B cell (primary cell): ENCODE measurements at regions not wholly inside any gene's neighbourhood (a gene's known extent, or its start where the extent isn't known, plus 50 kb on each side); places are given as distances from the start of the nearest gene placed in this dataset.

Source experiments
- ATAC-seq: fragments of 200-7000 bp; cut with Tn5 transposase; one replicate; pipeline ENCODE4 v1.10.0; 2021; ENCODE audit warnings: low read depth, mild to moderate bottlenecking, moderate number of reproducible peaks, moderate library complexity
- CTCF ChIA-PET: fragments of 350-600 bp; sonication (Branson Sonifier 250); formaldehyde crosslinking; loops from one replicate; lab custom pipeline; 2021; ENCODE audit warnings: antibody characterized with exemption, inconsistent platforms; lab: Charles Lee
- POLR2A ChIA-PET: fragments of 350-600 bp; sonication (Branson Sonifier 250); formaldehyde crosslinking; loops from one replicate; lab custom pipeline; 2021; ENCODE audit warnings: antibody characterized with exemption; lab: Charles Lee
- DNase-seq: peaks from one replicate; pipeline ENCODE4 v3.0.0; 2013
- H2AFZ ChIP-seq: 2 replicates; pipeline ENCODE4 v1.6.1; 2012; ENCODE audit warnings: mild to moderate bottlenecking, low read depth, low read length; ENCODE audit not compliant: insufficient read depth, poor library complexity, severe bottlenecking
- H3K27ac ChIP-seq, 2 donors: 1 replicate in 1 of 2; 2 replicates in 1 of 2; pipeline ENCODE4 v1.5.1; 2012 to 2013; ENCODE audit warnings: low read length in 2 of 2, mild to moderate bottlenecking in 2 of 2, moderate library complexity in 1 of 2
- H3K27me3 ChIP-seq, 4 experiments: fragments of 200-600 bp in 1 of 4; sonication (generic) in 1 of 4; replicated peaks in 1 of 4; 1 replicate in 2 of 4; 2 replicates in 2 of 4; pipeline versions ENCODE4 v1.6.1 to v1.7.0; 2013 to 2016; ENCODE audit warnings: low read length in 3 of 4, mild to moderate bottlenecking in 2 of 4, mixed read lengths in 1 of 4, moderate library complexity in 1 of 4; ENCODE audit not compliant: insufficient read depth in 4 of 4, control insufficient read depth in 3 of 4; ENCODE audit errors: control extremely low read depth in 1 of 4
- H3K36me3 ChIP-seq, 2 experiments: replicated peaks in 1 of 2; 1 replicate in 1 of 2; 2 replicates in 1 of 2; pipeline versions ENCODE4 v1.6.1 to v1.7.1; 2013; ENCODE audit warnings: low read length in 1 of 2; ENCODE audit not compliant: insufficient read depth in 2 of 2, control insufficient read depth in 1 of 2; ENCODE audit errors: control extremely low read depth in 1 of 2, extremely low read depth in 1 of 2
- H3K4me1 ChIP-seq, 2 donors: fragments of 200-600 bp in 1 of 2; sonication (generic) in 1 of 2; 1 replicate in 1 of 2; 2 replicates in 1 of 2; pipeline versions ENCODE4 v1.5.1 to v1.6.1; 2013 to 2017; ENCODE audit warnings: low read length in 2 of 2; ENCODE audit not compliant: control insufficient read depth in 2 of 2, insufficient read depth in 2 of 2
- H3K4me2 ChIP-seq: replicated peaks from 2 replicates; pipeline ENCODE3; 2012; ENCODE audit warnings: mild to moderate bottlenecking, low read depth, low read length; ENCODE audit not compliant: poor library complexity, severe bottlenecking
- H3K4me3 ChIP-seq, 5 experiments: fragments of 200-600 bp in 1 of 5; sonication (generic) in 1 of 5; 1 replicate in 3 of 5; 2 replicates in 2 of 5; pipeline versions ENCODE4 v1.5.1 to v1.7.0; 2011 to 2016; ENCODE audit warnings: low read length in 4 of 5, mild to moderate bottlenecking in 4 of 5, low read depth in 2 of 5, control low read depth in 1 of 5, moderate library complexity in 1 of 5; ENCODE audit not compliant: insufficient read depth in 1 of 5; ENCODE audit errors: control extremely low read depth in 1 of 5, extremely low read depth in 1 of 5
- H3K79me2 ChIP-seq: fragments of 200-600 bp; sonication (generic); one replicate; pipeline ENCODE4 v1.6.0; 2016; ENCODE audit warnings: low read length; ENCODE audit not compliant: control insufficient read depth, insufficient read depth
- H3K9ac ChIP-seq: fragments of 200-600 bp; sonication (generic); 2 replicates; pipeline ENCODE4 v1.6.1; 2017; ENCODE audit warnings: mild to moderate bottlenecking, low read length, moderate library complexity
- H3K9me3 ChIP-seq, 3 donors: one replicate each; pipeline versions ENCODE4 v1.6.1 to v1.7.1; 2013; ENCODE audit warnings: low read length in 2 of 3; ENCODE audit not compliant: control insufficient read depth in 2 of 3, insufficient read depth in 1 of 3; ENCODE audit errors: control extremely low read depth in 1 of 3
- H4K20me1 ChIP-seq: 2 replicates; pipeline ENCODE4 v1.6.0; 2012; ENCODE audit warnings: mild to moderate bottlenecking, low read length; ENCODE audit not compliant: insufficient read depth, control insufficient read depth, poor library complexity, severe bottlenecking
- H3K27ac Mint-ChIP-seq: one replicate; pipeline ENCODE4 v1.8.0; 2021; ENCODE audit warnings: mixed read lengths
- H3K27me3 Mint-ChIP-seq: one replicate; pipeline ENCODE4 v1.8.0; 2021; ENCODE audit warnings: mixed read lengths
- H3K4me1 Mint-ChIP-seq: one replicate; pipeline ENCODE4 v1.8.0; 2021; ENCODE audit warnings: mixed read lengths
- H3K4me3 Mint-ChIP-seq: one replicate; pipeline ENCODE4 v1.8.0; 2021; ENCODE audit warnings: mixed read lengths
- H3K9me3 Mint-ChIP-seq: one replicate; pipeline ENCODE4 v1.8.0; 2022; ENCODE audit warnings: mixed read lengths; ENCODE audit not compliant: insufficient read depth
- EZH2 ChIP-seq: IDR thresholded peaks from 2 replicates; pipeline ENCODE4 v1.6.1; 2012; ENCODE audit warnings: borderline replicate concordance, low read depth, mild to moderate bottlenecking, moderate library complexity, low read length; ENCODE audit not compliant: insufficient read depth, poor library complexity, severe bottlenecking
- WGBS: methylation state at CpG from one replicate; pipeline ENCODE4 v1.1.5; 2013; ENCODE audit warnings: missing lambda C conversion rate; ENCODE audit not compliant: insufficient coverage; 5-methylcytosine and 5-hydroxymethylcytosine counted together
- intact Hi-C: fragments of 100-400 bp; cut with micrococcal nuclease; formaldehyde crosslinking; loops from one replicate; pipeline ENCODE4 v1.10.0; 2022
- TF ChIP-seq, protein P1 (sequence below): fragments of 200-600 bp; IDR thresholded peaks from one replicate; pipeline ENCODE4 v1.8.0; 2022; ENCODE audit warnings: antibody characterized with exemption, mild to moderate bottlenecking

DNA sequence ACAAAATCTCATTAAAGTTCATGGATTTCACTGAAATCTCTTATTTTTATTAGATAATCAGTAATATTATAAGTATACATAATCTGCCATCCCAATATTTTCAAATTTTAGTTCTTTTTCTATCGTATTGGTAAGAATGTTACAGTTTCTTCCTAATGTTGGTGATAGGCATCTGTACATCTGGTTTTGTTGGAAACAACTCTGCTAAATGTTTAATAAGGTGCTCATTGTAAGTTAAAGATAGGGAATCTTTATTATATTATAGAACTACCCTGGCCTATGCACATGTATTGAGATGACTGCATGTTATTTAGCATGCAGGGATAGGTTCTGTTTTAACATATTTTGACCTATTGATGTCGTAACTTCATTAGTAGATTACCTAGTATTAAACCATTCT, 188.6 kb upstream of the PRPS1L1 start:
- ChIA-PET POLR2A (no interaction called here), CTCF (interaction anchor here (0.7 to 9.5 kb wide), 9 partner anchors 10 to 447 kb away, joined by 3 to 160 read pairs (median 8); no protein-coding TSS in a partner anchor)
- Histone ChIP-seq H3K27ac (peak overlapping the region in 1 of 2 donors; percentile 48), H3K27me3 (no peaks in the 10 kb centered on the region), H3K9me3 (peaks cover 0 to 3% (median 0%) of the 10 kb centered on the region in 3 donors), H3K4me3 (no peak overlapping the region), H3K36me3 (no peaks in the 10 kb centered on the region), H4K20me1 (no peaks in the 10 kb centered on the region), H3K4me2 (no peak overlapping the region), H3K79me2 (peaks cover 5% of the 10 kb centered on the region), H2AFZ (peak overlapping the region; percentile 71), H3K9ac (no peak overlapping the region), H3K4me1 (peaks cover 7% of the 10 kb centered on the region in 2 donors)
- no peak overlapping the region for H3K27ac Mint-ChIP-seq
- no peaks in the 10 kb centered on the region for H3K9me3 Mint-ChIP-seq
- TF ChIP-seq, protein P1, sequence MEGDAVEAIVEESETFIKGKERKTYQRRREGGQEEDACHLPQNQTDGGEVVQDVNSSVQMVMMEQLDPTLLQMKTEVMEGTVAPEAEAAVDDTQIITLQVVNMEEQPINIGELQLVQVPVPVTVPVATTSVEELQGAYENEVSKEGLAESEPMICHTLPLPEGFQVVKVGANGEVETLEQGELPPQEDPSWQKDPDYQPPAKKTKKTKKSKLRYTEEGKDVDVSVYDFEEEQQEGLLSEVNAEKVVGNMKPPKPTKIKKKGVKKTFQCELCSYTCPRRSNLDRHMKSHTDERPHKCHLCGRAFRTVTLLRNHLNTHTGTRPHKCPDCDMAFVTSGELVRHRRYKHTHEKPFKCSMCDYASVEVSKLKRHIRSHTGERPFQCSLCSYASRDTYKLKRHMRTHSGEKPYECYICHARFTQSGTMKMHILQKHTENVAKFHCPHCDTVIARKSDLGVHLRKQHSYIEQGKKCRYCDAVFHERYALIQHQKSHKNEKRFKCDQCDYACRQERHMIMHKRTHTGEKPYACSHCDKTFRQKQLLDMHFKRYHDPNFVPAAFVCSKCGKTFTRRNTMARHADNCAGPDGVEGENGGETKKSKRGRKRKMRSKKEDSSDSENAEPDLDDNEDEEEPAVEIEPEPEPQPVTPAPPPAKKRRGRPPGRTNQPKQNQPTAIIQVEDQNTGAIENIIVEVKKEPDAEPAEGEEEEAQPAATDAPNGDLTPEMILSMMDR, result no peak
- TF ChIP-seq EZH2, result no peak
- no CpG with 5 or more reads among the region's 2 CpGs for WGBS
- H3K27me3 Mint-ChIP-seq, result peaks cover 3% of the 10 kb centered on the region
- ATAC-seq, result no peak
- H3K4me1 Mint-ChIP-seq, result peaks cover 20% of the 10 kb centered on the region
- intact Hi-C loops, result loop anchor here (10.0 kb wide), 1 partner anchor 151 kb away; no protein-coding TSS in a partner anchor
- no peak overlapping the region for H3K4me3 Mint-ChIP-seq
- no peak for DNase-seq
